CD4-positive, alpha-beta T cell treated with Interferon gamma for 1 hour (primary cell): ENCODE measurements at regions not wholly inside any gene's neighbourhood (a gene's known extent, or its start where the extent isn't known, plus 50 kb on each side); places are given as distances from the start of the nearest gene placed in this dataset.
"Not testable (repeated sequence)": the region's sequence is repeated elsewhere in the genome, so short reads cannot be mapped to it uniquely, and the experiment has no call there.

Source experiments
- DNase-seq: peaks from one replicate; pipeline ENCODE4 v3.0.0-alpha.2; 2020

GRCh38 chr2:126117886-126118285 lies 538.1 kb upstream of the GYPC start:
- DNase-seq = no peak

GRCh38 chr2:126145752-126146151 lies 510.2 kb upstream of the GYPC start:
- no peak for DNase-seq

- DNase-seq = no peak
Measured at GRCh38 chr2:126154256-126154785, 501.6 kb upstream of the GYPC start.

- DNase-seq = not testable (repeated sequence)
Measured at GRCh38 chr2:126160950-126161349, 495.0 kb upstream of the GYPC start.

- no peak for DNase-seq
Measured at GRCh38 chr2:126172631-126173184, 483.2 kb upstream of the GYPC start.

- DNase-seq = no peak
Measured at GRCh38 chr2:126175222-126175621, 480.7 kb upstream of the GYPC start.

GRCh38 chr2:126177479-126177878 lies 478.5 kb upstream of the GYPC start:
- no peak for DNase-seq

- no peak for DNase-seq
Measured at GRCh38 chr2:126187668-126188067, 468.3 kb upstream of the GYPC start.

GRCh38 chr2:126189527-126189926 lies 466.4 kb upstream of the GYPC start:
- DNase-seq = no peak

- no peak for DNase-seq
Measured at GRCh38 chr2:126200538-126200937, 455.4 kb upstream of the GYPC start.

- no peak for DNase-seq
Measured at GRCh38 chr2:126208266-126208665, 447.7 kb upstream of the GYPC start.

GRCh38 chr2:126212735-126213134 lies 443.2 kb upstream of the GYPC start:
- DNase-seq = no peak

- DNase-seq = no peak
Measured at GRCh38 chr2:126219081-126219480, 436.9 kb upstream of the GYPC start.

GRCh38 chr2:126220331-126220730 lies 435.6 kb upstream of the GYPC start:
- DNase-seq = no peak

GRCh38 chr2:126221506-126221905 lies 434.5 kb upstream of the GYPC start:
- DNase-seq = no peak

GRCh38 chr2:126222278-126222677 lies 433.7 kb upstream of the GYPC start:
- no peak for DNase-seq

- no peak for DNase-seq
Measured at GRCh38 chr2:126224776-126225175, 431.2 kb upstream of the GYPC start.

- DNase-seq = no peak
Measured at GRCh38 chr2:126227250-126227649, 428.7 kb upstream of the GYPC start.

GRCh38 chr2:126228531-126228930 lies 427.4 kb upstream of the GYPC start:
- no peak for DNase-seq

- DNase-seq = no peak
Measured at GRCh38 chr2:126238251-126238650, 417.7 kb upstream of the GYPC start.

GRCh38 chr2:126239320-126239955 lies 416.5 kb upstream of the GYPC start:
- DNase-seq = no peak

GRCh38 chr2:126241001-126241400 lies 415.0 kb upstream of the GYPC start:
- DNase-seq = no peak

GRCh38 chr2:126241411-126241810 lies 414.5 kb upstream of the GYPC start:
- no peak for DNase-seq

GRCh38 chr2:126244937-126245336 lies 411.0 kb upstream of the GYPC start:
- no peak for DNase-seq

GRCh38 chr2:126253669-126254068 lies 402.3 kb upstream of the GYPC start:
- DNase-seq = no peak
